Liver (tissue), 8 donors: ENCODE measurements at regions not wholly inside any gene's neighbourhood (a gene's known extent, or its start where the extent isn't known, plus 50 kb on each side); places are given as distances from the start of the nearest gene placed in this dataset.

Experiments used
- DNase-seq: peaks from one replicate; pipeline ENCODE4 v3.0.0-alpha.2; 2017; ENCODE audit warnings: low spot score
- H3K27ac ChIP-seq, 2 donors: one replicate each; pipeline ENCODE4 v1.7.0; 2013; ENCODE audit warnings: inconsistent platforms in 2 of 2, low read length in 2 of 2, control low read depth in 1 of 2, low read depth in 1 of 2, mild to moderate bottlenecking in 1 of 2
- H3K27me3 ChIP-seq, 4 donors: one replicate each; pipeline versions ENCODE4 v1.6.1 to v1.7.0; 2013; ENCODE audit warnings: low read length in 3 of 4, inconsistent platforms in 1 of 4, mild to moderate bottlenecking in 1 of 4, moderate library complexity in 1 of 4; ENCODE audit not compliant: control insufficient read depth in 4 of 4, insufficient read depth in 4 of 4
- H3K36me3 ChIP-seq, 4 donors: one replicate each; pipeline versions ENCODE4 v1.6.1 to v1.7.0; 2013; ENCODE audit warnings: low read length in 3 of 4, mild to moderate bottlenecking in 3 of 4, low read depth in 1 of 4, moderate library complexity in 1 of 4; ENCODE audit not compliant: control insufficient read depth in 4 of 4, insufficient read depth in 3 of 4
- H3K4me1 ChIP-seq, 4 donors: one replicate each; pipeline versions ENCODE4 v1.6.1 to v1.7.0; 2013; ENCODE audit warnings: low read length in 3 of 4, mild to moderate bottlenecking in 3 of 4, moderate library complexity in 1 of 4; ENCODE audit not compliant: control insufficient read depth in 4 of 4, insufficient read depth in 4 of 4
- H3K4me3 ChIP-seq, 3 donors: one replicate each; pipeline versions ENCODE4 v1.6.1 to v1.7.0; 2013; ENCODE audit warnings: low read length in 3 of 3, control low read depth in 1 of 3, low read depth in 1 of 3, mild to moderate bottlenecking in 1 of 3
- H3K9ac ChIP-seq, 2 donors: one replicate each; pipeline ENCODE4 v1.7.0; 2013; ENCODE audit warnings: low read length in 2 of 2, mild to moderate bottlenecking in 2 of 2, moderate library complexity in 2 of 2, control low read depth in 1 of 2, low read depth in 1 of 2
- H3K9me3 ChIP-seq, 4 donors: one replicate each; pipeline versions ENCODE4 v1.6.1 to v1.7.0; 2013; ENCODE audit warnings: low read length in 3 of 4; ENCODE audit not compliant: control insufficient read depth in 4 of 4
- EGR1 ChIP-seq, 2 donors: IDR thresholded peaks; 2 replicates each; pipeline ENCODE4 v1.6.1; 2016 to 2018; ENCODE audit warnings: antibody characterized with exemption in 2 of 2, low read depth in 2 of 2
- FOXA1 ChIP-seq: IDR thresholded peaks from 2 replicates; pipeline ENCODE4 v1.6.1; 2016; ENCODE audit warnings: antibody characterized with exemption
- HNF4A ChIP-seq, 2 donors: conservative IDR thresholded peaks; 2 replicates each; pipeline ENCODE4 v1.6.1; 2016; ENCODE audit warnings: antibody characterized with exemption in 2 of 2, mild to moderate bottlenecking in 2 of 2
- JUND ChIP-seq, 2 donors: IDR thresholded peaks; 2 replicates each; pipeline ENCODE4 v1.6.1; 2016; ENCODE audit warnings: antibody characterized with exemption in 2 of 2
- NR2F2 ChIP-seq: IDR thresholded peaks from 2 replicates; pipeline ENCODE4 v1.6.1; 2016; ENCODE audit warnings: antibody characterized with exemption
- RAD21 ChIP-seq, 2 donors: IDR thresholded peaks; 2 replicates each; pipeline ENCODE4 v1.6.1; 2016; ENCODE audit warnings: antibody characterized with exemption in 2 of 2, mild to moderate bottlenecking in 2 of 2
- RXRA ChIP-seq, 2 donors: IDR thresholded peaks; 2 replicates each; pipeline ENCODE4 v1.6.1; 2017 to 2018; ENCODE audit warnings: antibody characterized with exemption in 2 of 2, mild to moderate bottlenecking in 1 of 2
- SP1 ChIP-seq: IDR thresholded peaks from 2 replicates; pipeline ENCODE4 v1.6.1; 2018; ENCODE audit warnings: antibody characterized with exemption, mild to moderate bottlenecking
- TAF1 ChIP-seq: conservative IDR thresholded peaks from 2 replicates; pipeline ENCODE4 v1.6.1; 2016; ENCODE audit warnings: antibody characterized with exemption, mild to moderate bottlenecking
- YY1 ChIP-seq: IDR thresholded peaks from 2 replicates; pipeline ENCODE4 v1.6.1; 2016; ENCODE audit warnings: antibody characterized with exemption, mild to moderate bottlenecking
- WGBS: extraction: QIAGEN DNeasy Blood & Tissue Kit; methylation state at CpG from one replicate; pipeline ENCODE4 v1.1.7; 2013; 5-methylcytosine and 5-hydroxymethylcytosine counted together
- TF ChIP-seq, protein P1 (sequence below): IDR thresholded peaks from 2 replicates; pipeline ENCODE4 v1.6.1; 2016; ENCODE audit warnings: antibody characterized with exemption, mild to moderate bottlenecking
- TF ChIP-seq, protein P2 (sequence below): IDR thresholded peaks from 2 replicates; pipeline ENCODE4 v1.6.1; 2016; ENCODE audit warnings: antibody characterized with exemption
- TF ChIP-seq, protein P3 (sequence below): IDR thresholded peaks from 2 replicates; pipeline ENCODE4 v1.6.1; 2016; ENCODE audit warnings: antibody characterized with exemption
- TF ChIP-seq, protein P4 (sequence below): fragments of 150-350 bp; IDR thresholded peaks from 2 replicates; pipeline ENCODE4 v1.5.1; 2017; ENCODE audit warnings: improper control_type of control experiment, low read depth, low read length; ENCODE audit not compliant: missing input control
- TF ChIP-seq, protein P5 (sequence below): IDR thresholded peaks from 2 replicates; pipeline ENCODE4 v1.6.1; 2016; ENCODE audit warnings: antibody characterized with exemption
- donor health status: healthy.
- donor health status: healthy.
- donor health status: healthy.
- donor health status: healthy.
- donor health status: healthy.

DNA sequence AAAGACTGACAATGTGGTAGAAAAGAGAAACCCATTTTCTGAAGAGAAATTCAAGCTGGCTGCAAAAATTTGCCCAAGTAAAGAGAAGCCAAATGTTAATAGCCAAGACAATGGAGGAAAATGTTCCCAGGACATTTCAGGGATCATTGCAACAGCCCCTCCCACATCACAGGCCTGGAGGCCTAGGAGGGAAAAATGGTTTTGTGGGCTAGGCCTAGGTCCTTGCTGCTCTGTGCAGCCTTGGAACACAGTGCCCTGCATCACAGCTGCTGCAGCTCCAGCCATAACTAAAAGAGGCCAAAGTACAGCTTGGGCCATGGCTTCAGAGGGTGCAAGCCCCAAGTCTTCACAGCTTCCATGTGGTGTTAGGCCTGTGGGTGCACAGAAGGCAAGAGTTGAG lies 332.4 kb upstream of the LRIG3 start:
- Histone ChIP-seq H3K9ac (no peak overlapping the region), H3K4me1 (no peaks in the 10 kb centered on the region), H3K27ac (no peak overlapping the region), H3K36me3 (no peaks in the 10 kb centered on the region), H3K4me3 (no peak overlapping the region), H3K27me3 (no peaks in the 10 kb centered on the region), H3K9me3 (peaks cover 1 to 5% (median 4%) of the 10 kb centered on the region in 4 donors)
- TF ChIP-seq SP1, result no peak
- TF ChIP-seq HNF4A (conservative IDR thresholded peaks at IDR 0.05), result no peak
- no peak for TF ChIP-seq NR2F2
- no peak for TF ChIP-seq EGR1 (IDR thresholded peaks at IDR 0.05; ENCODE audit: low read depth in 2 of 2)
- TF ChIP-seq, protein P1, sequence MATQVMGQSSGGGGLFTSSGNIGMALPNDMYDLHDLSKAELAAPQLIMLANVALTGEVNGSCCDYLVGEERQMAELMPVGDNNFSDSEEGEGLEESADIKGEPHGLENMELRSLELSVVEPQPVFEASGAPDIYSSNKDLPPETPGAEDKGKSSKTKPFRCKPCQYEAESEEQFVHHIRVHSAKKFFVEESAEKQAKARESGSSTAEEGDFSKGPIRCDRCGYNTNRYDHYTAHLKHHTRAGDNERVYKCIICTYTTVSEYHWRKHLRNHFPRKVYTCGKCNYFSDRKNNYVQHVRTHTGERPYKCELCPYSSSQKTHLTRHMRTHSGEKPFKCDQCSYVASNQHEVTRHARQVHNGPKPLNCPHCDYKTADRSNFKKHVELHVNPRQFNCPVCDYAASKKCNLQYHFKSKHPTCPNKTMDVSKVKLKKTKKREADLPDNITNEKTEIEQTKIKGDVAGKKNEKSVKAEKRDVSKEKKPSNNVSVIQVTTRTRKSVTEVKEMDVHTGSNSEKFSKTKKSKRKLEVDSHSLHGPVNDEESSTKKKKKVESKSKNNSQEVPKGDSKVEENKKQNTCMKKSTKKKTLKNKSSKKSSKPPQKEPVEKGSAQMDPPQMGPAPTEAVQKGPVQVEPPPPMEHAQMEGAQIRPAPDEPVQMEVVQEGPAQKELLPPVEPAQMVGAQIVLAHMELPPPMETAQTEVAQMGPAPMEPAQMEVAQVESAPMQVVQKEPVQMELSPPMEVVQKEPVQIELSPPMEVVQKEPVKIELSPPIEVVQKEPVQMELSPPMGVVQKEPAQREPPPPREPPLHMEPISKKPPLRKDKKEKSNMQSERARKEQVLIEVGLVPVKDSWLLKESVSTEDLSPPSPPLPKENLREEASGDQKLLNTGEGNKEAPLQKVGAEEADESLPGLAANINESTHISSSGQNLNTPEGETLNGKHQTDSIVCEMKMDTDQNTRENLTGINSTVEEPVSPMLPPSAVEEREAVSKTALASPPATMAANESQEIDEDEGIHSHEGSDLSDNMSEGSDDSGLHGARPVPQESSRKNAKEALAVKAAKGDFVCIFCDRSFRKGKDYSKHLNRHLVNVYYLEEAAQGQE, result no peak
- no peak for TF ChIP-seq YY1
- no peak for TF ChIP-seq RXRA (IDR thresholded peaks at IDR 0.05)
- DNase-seq, result no peak

DNA sequence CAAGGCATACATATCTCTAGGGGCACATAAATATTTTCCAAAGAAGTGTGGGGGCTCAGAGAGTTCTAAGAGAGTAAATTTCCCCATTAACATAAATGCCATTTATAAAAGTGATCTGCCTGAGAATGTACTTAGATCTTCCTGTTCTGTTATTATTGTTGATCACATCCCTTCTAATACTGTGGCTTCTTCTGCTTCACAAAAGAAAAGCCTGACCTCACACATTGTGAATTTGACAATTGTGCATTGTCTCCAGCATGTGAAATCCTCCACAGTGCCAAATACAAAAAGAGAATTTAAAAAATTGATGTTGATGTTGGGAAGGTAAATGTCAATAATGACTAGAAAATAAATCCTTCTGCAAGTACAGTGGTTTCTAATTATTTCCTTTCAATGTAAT lies 330.5 kb upstream of the LRIG3 start:
- H3K36me3 ChIP-seq, result no peaks in the 10 kb centered on the region
- no peaks in the 10 kb centered on the region for H3K4me1 ChIP-seq
- TF ChIP-seq, protein P2, sequence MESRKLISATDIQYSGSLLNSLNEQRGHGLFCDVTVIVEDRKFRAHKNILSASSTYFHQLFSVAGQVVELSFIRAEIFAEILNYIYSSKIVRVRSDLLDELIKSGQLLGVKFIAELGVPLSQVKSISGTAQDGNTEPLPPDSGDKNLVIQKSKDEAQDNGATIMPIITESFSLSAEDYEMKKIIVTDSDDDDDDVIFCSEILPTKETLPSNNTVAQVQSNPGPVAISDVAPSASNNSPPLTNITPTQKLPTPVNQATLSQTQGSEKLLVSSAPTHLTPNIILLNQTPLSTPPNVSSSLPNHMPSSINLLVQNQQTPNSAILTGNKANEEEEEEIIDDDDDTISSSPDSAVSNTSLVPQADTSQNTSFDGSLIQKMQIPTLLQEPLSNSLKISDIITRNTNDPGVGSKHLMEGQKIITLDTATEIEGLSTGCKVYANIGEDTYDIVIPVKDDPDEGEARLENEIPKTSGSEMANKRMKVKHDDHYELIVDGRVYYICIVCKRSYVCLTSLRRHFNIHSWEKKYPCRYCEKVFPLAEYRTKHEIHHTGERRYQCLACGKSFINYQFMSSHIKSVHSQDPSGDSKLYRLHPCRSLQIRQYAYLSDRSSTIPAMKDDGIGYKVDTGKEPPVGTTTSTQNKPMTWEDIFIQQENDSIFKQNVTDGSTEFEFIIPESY, result no peak
- TF ChIP-seq, protein P3, sequence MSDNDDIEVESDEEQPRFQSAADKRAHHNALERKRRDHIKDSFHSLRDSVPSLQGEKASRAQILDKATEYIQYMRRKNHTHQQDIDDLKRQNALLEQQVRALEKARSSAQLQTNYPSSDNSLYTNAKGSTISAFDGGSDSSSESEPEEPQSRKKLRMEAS, result no peak
- TF ChIP-seq EGR1 (IDR thresholded peaks at IDR 0.05; ENCODE audit: low read depth in 2 of 2) (no peak), TAF1 (no peak)
- no peak overlapping the region for H3K27ac ChIP-seq
- peaks cover 0 to 4% (median 3%) of the 10 kb centered on the region in 4 donors for H3K9me3 ChIP-seq
- no peak for DNase-seq
- no peak overlapping the region for H3K4me3 ChIP-seq
- no peaks in the 10 kb centered on the region for H3K27me3 ChIP-seq
- H3K9ac ChIP-seq, result no peak overlapping the region

DNA sequence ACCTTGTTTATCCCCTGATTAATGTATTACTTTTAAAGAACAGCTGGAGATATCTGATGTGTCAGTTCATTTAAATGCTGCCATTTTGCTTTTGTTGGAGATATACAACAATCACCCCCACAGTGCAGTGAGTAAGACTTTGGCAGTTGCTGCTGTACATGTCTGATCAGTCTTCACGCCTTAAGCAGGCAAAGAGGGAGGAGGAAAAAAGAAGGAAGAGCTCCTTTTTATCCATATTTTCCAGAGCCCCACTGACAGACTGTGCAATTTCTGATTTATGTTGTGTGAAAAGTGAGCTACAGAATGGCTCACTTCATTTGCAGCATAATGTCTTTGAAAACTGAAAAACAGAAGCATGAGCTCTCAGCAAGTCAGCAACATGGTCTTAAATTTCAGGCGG lies 319.7 kb upstream of the LRIG3 start:
- WGBS, result 65% methylated on average over 2 of the region's 2 CpGs
- Histone ChIP-seq H3K9ac (no peak overlapping the region), H3K27ac (no peak overlapping the region), H3K4me3 (no peak overlapping the region), H3K9me3 (no peaks in the 10 kb centered on the region), H3K27me3 (peaks cover 0 to 3% (median 0%) of the 10 kb centered on the region in 4 donors), H3K36me3 (no peaks in the 10 kb centered on the region), H3K4me1 (no peaks in the 10 kb centered on the region)
- DNase-seq, result no peak
- TF ChIP-seq, protein P4, sequence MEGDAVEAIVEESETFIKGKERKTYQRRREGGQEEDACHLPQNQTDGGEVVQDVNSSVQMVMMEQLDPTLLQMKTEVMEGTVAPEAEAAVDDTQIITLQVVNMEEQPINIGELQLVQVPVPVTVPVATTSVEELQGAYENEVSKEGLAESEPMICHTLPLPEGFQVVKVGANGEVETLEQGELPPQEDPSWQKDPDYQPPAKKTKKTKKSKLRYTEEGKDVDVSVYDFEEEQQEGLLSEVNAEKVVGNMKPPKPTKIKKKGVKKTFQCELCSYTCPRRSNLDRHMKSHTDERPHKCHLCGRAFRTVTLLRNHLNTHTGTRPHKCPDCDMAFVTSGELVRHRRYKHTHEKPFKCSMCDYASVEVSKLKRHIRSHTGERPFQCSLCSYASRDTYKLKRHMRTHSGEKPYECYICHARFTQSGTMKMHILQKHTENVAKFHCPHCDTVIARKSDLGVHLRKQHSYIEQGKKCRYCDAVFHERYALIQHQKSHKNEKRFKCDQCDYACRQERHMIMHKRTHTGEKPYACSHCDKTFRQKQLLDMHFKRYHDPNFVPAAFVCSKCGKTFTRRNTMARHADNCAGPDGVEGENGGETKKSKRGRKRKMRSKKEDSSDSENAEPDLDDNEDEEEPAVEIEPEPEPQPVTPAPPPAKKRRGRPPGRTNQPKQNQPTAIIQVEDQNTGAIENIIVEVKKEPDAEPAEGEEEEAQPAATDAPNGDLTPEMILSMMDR, result no peak
- TF ChIP-seq, protein P1, result no peak
- TF ChIP-seq, protein P5, sequence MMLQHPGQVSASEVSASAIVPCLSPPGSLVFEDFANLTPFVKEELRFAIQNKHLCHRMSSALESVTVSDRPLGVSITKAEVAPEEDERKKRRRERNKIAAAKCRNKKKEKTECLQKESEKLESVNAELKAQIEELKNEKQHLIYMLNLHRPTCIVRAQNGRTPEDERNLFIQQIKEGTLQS, result no peak
- no peak for TF ChIP-seq TAF1
- no peak for TF ChIP-seq YY1
- no peak for TF ChIP-seq SP1
- TF ChIP-seq HNF4A (conservative IDR thresholded peaks at IDR 0.05), result no peak
- no peak for TF ChIP-seq JUND (IDR thresholded peaks at IDR 0.05)
- no peak for TF ChIP-seq FOXA1
- no peak for TF ChIP-seq RAD21 (IDR thresholded peaks at IDR 0.05)
- no peak for TF ChIP-seq NR2F2
